ENCODE measurements at regions not wholly inside any gene's neighbourhood (a gene's known extent, or its start where the extent isn't known, plus 50 kb on each side); places are given as distances from the start of the nearest gene placed in this dataset.
"Not testable (repeated sequence)": the region's sequence is repeated elsewhere in the genome, so short reads cannot be mapped to it uniquely, and the experiment has no call there.

GRCh38 chr9:38944881-38945449, 225.0 kb upstream of the FAM240B start:
- H3K27me3 ChIP-seq (ENCODE audit: control insufficient read depth in 1 of 2, insufficient read depth in 2 of 2, low read length in 2 of 2); CTCF ChIA-PET (ENCODE audit: low intra/inter-chr PET ratio, low total read pairs); BruUV-seq (replicated peaks); H4K20me1 ChIP-seq (ENCODE audit: insufficient read depth, low read length); DNase-seq (ENCODE audit: low spot score); H3K9ac ChIP-seq (ENCODE audit: insufficient read depth, low read depth, low read length); H3K4me3 ChIP-seq (replicated peaks in 1 of 3; ENCODE audit: insufficient read depth in 1 of 3, low read depth in 2 of 3, low read length in 3 of 3); ATAC-seq; H3K36me3 ChIP-seq (replicated peaks in 1 of 2; ENCODE audit: control insufficient read depth in 1 of 2, insufficient read depth in 2 of 2, low read length in 2 of 2); intact Hi-C loops (cut with micrococcal nuclease; ENCODE audit: unreplicated experiment); H3K4me2 ChIP-seq (ENCODE audit: low read depth, low read length); H3K4me1 ChIP-seq (ENCODE audit: insufficient read depth, low read length); H3K9me3 ChIP-seq (ENCODE audit: low read length); H3K27ac ChIP-seq (ENCODE audit: extremely low read length, insufficient read depth, low read length); POLR2A ChIA-PET; FAIRE-seq; H2AFZ ChIP-seq (ENCODE audit: low read length); H3K79me2 ChIP-seq (ENCODE audit: insufficient read depth, low read length); in situ Hi-C loops (cut with HindIII; ENCODE audit: extremely low pct_ligation_motif_present, low pct_unique_long_range_greater_than_20kb): not testable (repeated sequence)
- no CpG with 5 or more reads among the region's 4 CpGs for WGBS (ENCODE audit: low lambda C conversion rate)

GRCh38 chr9:38940501-38940900, 220.6 kb upstream of the FAM240B start:
- DNase-seq (ENCODE audit: low spot score); CTCF ChIA-PET (ENCODE audit: low intra/inter-chr PET ratio, low total read pairs); intact Hi-C loops (cut with micrococcal nuclease; ENCODE audit: unreplicated experiment); H3K9ac ChIP-seq (ENCODE audit: insufficient read depth, low read depth, low read length); in situ Hi-C loops (cut with HindIII; ENCODE audit: extremely low pct_ligation_motif_present, low pct_unique_long_range_greater_than_20kb); H3K36me3 ChIP-seq (replicated peaks in 1 of 2; ENCODE audit: control insufficient read depth in 1 of 2, insufficient read depth in 2 of 2, low read length in 2 of 2); POLR2A ChIA-PET; H2AFZ ChIP-seq (ENCODE audit: low read length); H4K20me1 ChIP-seq (ENCODE audit: insufficient read depth, low read length); H3K4me3 ChIP-seq (replicated peaks in 1 of 3; ENCODE audit: insufficient read depth in 1 of 3, low read depth in 2 of 3, low read length in 3 of 3); H3K4me1 ChIP-seq (ENCODE audit: insufficient read depth, low read length); H3K4me2 ChIP-seq (ENCODE audit: low read depth, low read length); H3K27me3 ChIP-seq (ENCODE audit: control insufficient read depth in 1 of 2, insufficient read depth in 2 of 2, low read length in 2 of 2); H3K27ac ChIP-seq (ENCODE audit: extremely low read length, insufficient read depth, low read length); FAIRE-seq; ATAC-seq; H3K79me2 ChIP-seq (ENCODE audit: insufficient read depth, low read length); BruUV-seq (replicated peaks); H3K9me3 ChIP-seq (ENCODE audit: low read length): not testable (repeated sequence)
- no CpG with 5 or more reads among the region's 9 CpGs for WGBS (ENCODE audit: low lambda C conversion rate)

- H2AFZ ChIP-seq (ENCODE audit: low read length); H3K36me3 ChIP-seq (replicated peaks in 1 of 2; ENCODE audit: control insufficient read depth in 1 of 2, insufficient read depth in 2 of 2, low read length in 2 of 2); H3K9ac ChIP-seq (ENCODE audit: insufficient read depth, low read depth, low read length); H3K4me2 ChIP-seq (ENCODE audit: low read depth, low read length); FAIRE-seq; H3K27me3 ChIP-seq (ENCODE audit: control insufficient read depth in 1 of 2, insufficient read depth in 2 of 2, low read length in 2 of 2); DNase-seq (ENCODE audit: low spot score); H3K79me2 ChIP-seq (ENCODE audit: insufficient read depth, low read length); H4K20me1 ChIP-seq (ENCODE audit: insufficient read depth, low read length); POLR2A ChIA-PET; H3K27ac ChIP-seq (ENCODE audit: extremely low read length, insufficient read depth, low read length); BruUV-seq (replicated peaks); CTCF ChIA-PET (ENCODE audit: low intra/inter-chr PET ratio, low total read pairs); H3K4me3 ChIP-seq (replicated peaks in 1 of 3; ENCODE audit: insufficient read depth in 1 of 3, low read depth in 2 of 3, low read length in 3 of 3); H3K9me3 ChIP-seq (ENCODE audit: low read length); H3K4me1 ChIP-seq (ENCODE audit: insufficient read depth, low read length); in situ Hi-C loops (cut with HindIII; ENCODE audit: extremely low pct_ligation_motif_present, low pct_unique_long_range_greater_than_20kb); intact Hi-C loops (cut with micrococcal nuclease; ENCODE audit: unreplicated experiment); ATAC-seq: not testable (repeated sequence)
- 0% methylated on average over 1 of the region's 4 CpGs for WGBS (ENCODE audit: low lambda C conversion rate)
Measured at GRCh38 chr9:38938637-38939036, 218.7 kb upstream of the FAM240B start.

GRCh38 chr9:38927970-38928369, 208.0 kb upstream of the FAM240B start:
- H3K4me1 ChIP-seq (ENCODE audit: insufficient read depth, low read length); H2AFZ ChIP-seq (ENCODE audit: low read length); DNase-seq (ENCODE audit: low spot score); H3K79me2 ChIP-seq (ENCODE audit: insufficient read depth, low read length); H3K4me2 ChIP-seq (ENCODE audit: low read depth, low read length); intact Hi-C loops (cut with micrococcal nuclease; ENCODE audit: unreplicated experiment); in situ Hi-C loops (cut with HindIII; ENCODE audit: extremely low pct_ligation_motif_present, low pct_unique_long_range_greater_than_20kb); H4K20me1 ChIP-seq (ENCODE audit: insufficient read depth, low read length); H3K27ac ChIP-seq (ENCODE audit: extremely low read length, insufficient read depth, low read length); H3K9ac ChIP-seq (ENCODE audit: insufficient read depth, low read depth, low read length); BruUV-seq (replicated peaks); H3K36me3 ChIP-seq (replicated peaks in 1 of 2; ENCODE audit: control insufficient read depth in 1 of 2, insufficient read depth in 2 of 2, low read length in 2 of 2); CTCF ChIA-PET (ENCODE audit: low intra/inter-chr PET ratio, low total read pairs); FAIRE-seq; H3K9me3 ChIP-seq (ENCODE audit: low read length); ATAC-seq; H3K4me3 ChIP-seq (replicated peaks in 1 of 3; ENCODE audit: insufficient read depth in 1 of 3, low read depth in 2 of 3, low read length in 3 of 3); H3K27me3 ChIP-seq (ENCODE audit: control insufficient read depth in 1 of 2, insufficient read depth in 2 of 2, low read length in 2 of 2); POLR2A ChIA-PET: not testable (repeated sequence)
- WGBS (ENCODE audit: low lambda C conversion rate) = 0% methylated on average over 3 of the region's 4 CpGs

All from HepG2 (cell line).